Right lobe of liver (tissue), 4 donors: ENCODE measurements at regions not wholly inside any gene's neighbourhood (a gene's known extent, or its start where the extent isn't known, plus 50 kb on each side); places are given as distances from the start of the nearest gene placed in this dataset.

Source experiments
- CTCF ChIP-seq, 4 donors: fragments of 200-600 bp in 3 of 4; fragments of 450-650 bp in 1 of 4; IDR thresholded peaks; one replicate each; pipeline versions ENCODE4 v1.5.1 to v1.8.0; 2016 to 2022; ENCODE audit warnings: antibody characterized with exemption in 4 of 4, mild to moderate bottlenecking in 2 of 4
- POLR2A ChIP-seq: fragments of 450-650 bp; IDR thresholded peaks from one replicate; pipeline ENCODE4 v1.6.1; 2017; ENCODE audit warnings: antibody characterized with exemption, mild to moderate bottlenecking
- donor health status: DM: no; HTN: no; CAD: no.
- donor health status: DM: no; HTN: no; CAD: no.
- donor health status: DM: no; HTN: yes; CAD: no.

DNA sequence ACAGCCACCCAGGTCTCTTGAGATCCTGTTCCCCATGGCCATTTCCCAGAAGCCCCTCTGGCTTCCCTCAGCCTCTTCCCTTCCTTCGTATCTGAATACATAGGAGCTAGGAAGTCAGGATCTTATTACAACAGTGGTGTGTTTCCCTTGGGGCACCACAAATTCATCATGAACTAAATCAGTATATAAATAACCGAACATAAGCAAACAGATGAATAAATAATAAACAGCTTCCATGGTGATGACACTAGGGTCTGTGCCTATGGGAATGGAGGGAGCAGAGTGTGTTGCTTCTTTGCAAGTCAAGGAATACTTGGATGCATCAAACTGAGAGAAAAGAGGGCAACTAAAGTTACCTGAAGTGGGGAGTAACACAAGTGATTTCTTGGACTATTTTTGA is 527.6 kb downstream of the LMO7 start:
- TF ChIP-seq CTCF (IDR thresholded peaks at IDR 0.05) (no peak), POLR2A (no peak)
